ENCODE measurements at regions not wholly inside any gene's neighbourhood (a gene's known extent, or its start where the extent isn't known, plus 50 kb on each side); places are given as distances from the start of the nearest gene placed in this dataset.

DNA sequence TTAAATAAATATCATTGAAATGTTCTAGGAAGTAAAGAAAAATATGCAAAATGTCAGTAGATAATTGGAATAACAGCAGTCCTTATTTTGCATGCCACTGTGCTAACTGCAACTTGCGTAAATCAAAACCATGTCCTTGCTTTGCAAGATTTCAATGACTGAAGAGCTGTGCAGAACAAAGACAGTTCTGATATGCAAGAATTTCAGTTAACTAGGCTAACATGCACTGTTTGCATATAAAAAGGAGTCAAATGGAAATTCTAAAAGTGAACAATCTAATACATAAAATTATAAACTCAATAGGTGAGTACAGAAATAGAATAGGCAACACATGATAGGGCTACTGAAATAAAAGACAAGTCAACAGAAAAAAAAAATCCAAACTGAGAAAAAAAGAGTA lies 1844.6 kb upstream of the NUDT12 start:
- Histone ChIP-seq H4K20me1 (ENCODE audit: insufficient read depth, low read length) (no peaks in the 10 kb centered on the region), H3K9me3 (ENCODE audit: insufficient read depth, low read length) (no peaks in the 10 kb centered on the region), H3K4me2 (ENCODE audit: low read length) (no peak overlapping the region), H3K27me3 (ENCODE audit: low read depth, low read length) (no peaks in the 10 kb centered on the region), H3K36me3 (replicated peaks; ENCODE audit: low read depth, low read length) (no peaks in the 10 kb centered on the region), H3K4me3 (ENCODE audit: low read length) (no peak overlapping the region), H3K79me2 (ENCODE audit: low read length) (no peaks in the 10 kb centered on the region), H3K27ac (ENCODE audit: low read length) (no peak overlapping the region), H3K4me1 (ENCODE audit: low read length) (no peaks in the 10 kb centered on the region), H2AFZ (ENCODE audit: low read depth, low read length) (no peak overlapping the region), H3K9ac (ENCODE audit: low read length) (no peak overlapping the region)
- TF ChIP-seq EZH2phosphoT487 (IDR thresholded peaks at IDR 0.05; ENCODE audit: low read depth): no peak
- TF ChIP-seq, protein P1, sequence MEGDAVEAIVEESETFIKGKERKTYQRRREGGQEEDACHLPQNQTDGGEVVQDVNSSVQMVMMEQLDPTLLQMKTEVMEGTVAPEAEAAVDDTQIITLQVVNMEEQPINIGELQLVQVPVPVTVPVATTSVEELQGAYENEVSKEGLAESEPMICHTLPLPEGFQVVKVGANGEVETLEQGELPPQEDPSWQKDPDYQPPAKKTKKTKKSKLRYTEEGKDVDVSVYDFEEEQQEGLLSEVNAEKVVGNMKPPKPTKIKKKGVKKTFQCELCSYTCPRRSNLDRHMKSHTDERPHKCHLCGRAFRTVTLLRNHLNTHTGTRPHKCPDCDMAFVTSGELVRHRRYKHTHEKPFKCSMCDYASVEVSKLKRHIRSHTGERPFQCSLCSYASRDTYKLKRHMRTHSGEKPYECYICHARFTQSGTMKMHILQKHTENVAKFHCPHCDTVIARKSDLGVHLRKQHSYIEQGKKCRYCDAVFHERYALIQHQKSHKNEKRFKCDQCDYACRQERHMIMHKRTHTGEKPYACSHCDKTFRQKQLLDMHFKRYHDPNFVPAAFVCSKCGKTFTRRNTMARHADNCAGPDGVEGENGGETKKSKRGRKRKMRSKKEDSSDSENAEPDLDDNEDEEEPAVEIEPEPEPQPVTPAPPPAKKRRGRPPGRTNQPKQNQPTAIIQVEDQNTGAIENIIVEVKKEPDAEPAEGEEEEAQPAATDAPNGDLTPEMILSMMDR (IDR thresholded peaks at IDR 0.05; ENCODE audit: low read depth, low read length): no peak

DNA sequence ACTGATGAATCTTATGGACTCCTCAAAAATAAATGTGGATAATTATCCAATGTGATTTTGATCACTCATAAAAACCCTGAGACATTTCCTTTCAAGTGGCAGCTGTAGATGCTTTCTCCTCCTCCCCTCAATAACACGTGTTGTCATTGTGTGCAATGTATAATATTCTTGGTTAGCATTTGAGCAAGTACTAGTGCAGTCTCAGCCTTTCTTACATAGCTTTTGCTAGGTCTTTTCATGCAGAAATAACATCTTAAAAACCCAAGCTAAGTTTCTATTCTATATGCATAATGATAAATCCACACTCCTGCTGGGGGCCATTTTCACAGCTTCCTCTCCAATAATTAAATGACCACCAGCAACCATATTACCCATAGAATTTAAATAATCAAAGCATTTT lies 1835.2 kb upstream of the NUDT12 start:
- Histone ChIP-seq H3K79me2 (ENCODE audit: low read length) (no peaks in the 10 kb centered on the region), H3K9ac (ENCODE audit: low read length) (no peak overlapping the region), H3K27me3 (ENCODE audit: low read depth, low read length) (no peaks in the 10 kb centered on the region), H4K20me1 (ENCODE audit: insufficient read depth, low read length) (no peaks in the 10 kb centered on the region), H3K4me2 (ENCODE audit: low read length) (no peak overlapping the region), H2AFZ (ENCODE audit: low read depth, low read length) (no peak overlapping the region), H3K4me3 (ENCODE audit: low read length) (no peak overlapping the region), H3K36me3 (replicated peaks; ENCODE audit: low read depth, low read length) (no peaks in the 10 kb centered on the region), H3K27ac (ENCODE audit: low read length) (no peak overlapping the region), H3K4me1 (ENCODE audit: low read length) (no peaks in the 10 kb centered on the region), H3K9me3 (ENCODE audit: insufficient read depth, low read length) (no peaks in the 10 kb centered on the region)
- TF ChIP-seq, protein P1 (IDR thresholded peaks at IDR 0.05; ENCODE audit: low read depth, low read length): no peak
- TF ChIP-seq EZH2phosphoT487 (IDR thresholded peaks at IDR 0.05; ENCODE audit: low read depth): no peak

DNA sequence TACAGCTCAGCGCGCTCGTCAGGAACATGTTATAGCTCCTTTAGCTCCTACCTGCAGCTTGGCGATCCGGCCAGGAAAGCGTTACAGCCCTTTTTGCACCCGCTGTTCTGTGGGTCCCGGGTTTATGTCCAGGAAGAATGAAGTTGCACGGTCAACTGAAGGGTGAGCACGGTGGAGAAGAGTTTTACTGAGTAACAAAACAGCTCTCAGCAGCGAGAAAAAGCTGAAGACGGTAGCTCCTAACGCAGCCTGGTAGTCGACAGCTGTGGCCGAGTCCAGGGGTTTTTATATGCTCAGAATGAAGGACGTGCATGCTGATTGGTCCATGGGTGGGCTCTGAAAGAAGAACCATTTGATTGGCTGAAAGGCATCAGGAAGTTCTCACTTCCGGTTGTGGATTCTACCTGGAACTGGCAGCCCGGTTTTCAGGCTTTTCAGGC lies 1830.1 kb upstream of the NUDT12 start:
- Histone ChIP-seq H3K79me2 (ENCODE audit: low read length) (no peaks in the 10 kb centered on the region), H3K4me3 (ENCODE audit: low read length) (no peak overlapping the region), H3K27ac (ENCODE audit: low read length) (no peak overlapping the region), H3K4me1 (ENCODE audit: low read length) (no peaks in the 10 kb centered on the region), H3K9ac (ENCODE audit: low read length) (no peak overlapping the region), H3K4me2 (ENCODE audit: low read length) (no peak overlapping the region), H3K27me3 (ENCODE audit: low read depth, low read length) (no peaks in the 10 kb centered on the region), H3K36me3 (replicated peaks; ENCODE audit: low read depth, low read length) (no peaks in the 10 kb centered on the region), H2AFZ (ENCODE audit: low read depth, low read length) (no peak overlapping the region), H3K9me3 (ENCODE audit: insufficient read depth, low read length) (no peaks in the 10 kb centered on the region), H4K20me1 (ENCODE audit: insufficient read depth, low read length) (no peaks in the 10 kb centered on the region)
- TF ChIP-seq, protein P1 (IDR thresholded peaks at IDR 0.05; ENCODE audit: low read depth, low read length): no peak
- TF ChIP-seq EZH2phosphoT487 (IDR thresholded peaks at IDR 0.05; ENCODE audit: low read depth): no peak

DNA sequence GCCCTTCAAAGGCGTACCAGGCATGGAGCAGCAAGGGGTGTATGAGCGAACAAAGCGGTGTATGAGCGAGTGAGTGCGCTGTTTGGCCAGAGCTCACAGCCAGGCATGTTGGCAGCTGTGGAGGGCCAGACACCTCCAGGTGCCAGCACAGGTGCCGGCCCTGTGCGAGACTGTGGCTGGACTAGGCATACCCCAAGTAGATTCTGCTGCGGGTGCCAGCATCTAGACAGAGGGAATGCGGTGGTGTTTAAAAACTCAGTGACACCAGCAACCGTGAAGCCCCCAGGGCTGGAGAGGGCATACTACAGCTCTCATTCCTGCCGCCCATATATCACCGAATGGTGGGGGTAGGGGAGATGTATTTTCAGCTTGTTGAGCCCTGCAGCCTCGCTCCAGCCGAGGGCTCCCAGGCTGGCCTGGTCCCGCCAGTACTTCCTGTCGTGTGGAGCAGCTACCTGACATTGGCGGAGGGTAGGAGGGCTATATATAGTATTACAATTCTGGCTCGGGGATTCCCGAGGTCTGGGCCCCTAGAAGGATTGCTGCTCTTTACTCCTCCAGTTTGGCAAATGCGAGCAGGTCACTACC lies 1829.6 kb upstream of the NUDT12 start:
- H3K4me2 ChIP-seq (ENCODE audit: low read length): no peak overlapping the region
- no peak overlapping the region for H3K4me3 ChIP-seq (ENCODE audit: low read length)
- TF ChIP-seq, protein P1 (IDR thresholded peaks at IDR 0.05; ENCODE audit: low read depth, low read length): no peak
- no peak for TF ChIP-seq EZH2phosphoT487 (IDR thresholded peaks at IDR 0.05; ENCODE audit: low read depth)
- H4K20me1 ChIP-seq (ENCODE audit: insufficient read depth, low read length): no peaks in the 10 kb centered on the region
- no peak overlapping the region for H3K27ac ChIP-seq (ENCODE audit: low read length)
- H3K9me3 ChIP-seq (ENCODE audit: insufficient read depth, low read length): no peaks in the 10 kb centered on the region
- H3K27me3 ChIP-seq (ENCODE audit: low read depth, low read length): no peaks in the 10 kb centered on the region
- no peak overlapping the region for H3K9ac ChIP-seq (ENCODE audit: low read length)
- no peaks in the 10 kb centered on the region for H3K79me2 ChIP-seq (ENCODE audit: low read length)
- no peaks in the 10 kb centered on the region for H3K36me3 ChIP-seq (replicated peaks; ENCODE audit: low read depth, low read length)
- no peak overlapping the region for H2AFZ ChIP-seq (ENCODE audit: low read depth, low read length)
- no peaks in the 10 kb centered on the region for H3K4me1 ChIP-seq (ENCODE audit: low read length)
